Right atrium auricular region (tissue), 2 donors: ENCODE measurements at regions not wholly inside any gene's neighbourhood (a gene's known extent, or its start where the extent isn't known, plus 50 kb on each side); places are given as distances from the start of the nearest gene placed in this dataset.

ENCODE experiments used
- DNase-seq: peaks from one replicate; pipeline ENCODE4 v3.0.0-alpha.2; 2019; ENCODE audit warnings: low spot score
- H3K27ac ChIP-seq, 2 donors: fragments of 200-600 bp; sonication (generic); 1 replicate in 1 of 2; 2 replicates in 1 of 2; pipeline ENCODE4 v1.5.1; 2016 to 2019
- H3K27me3 ChIP-seq, 2 donors: fragments of 200-600 bp; sonication (generic); one replicate each; pipeline versions ENCODE4 v1.5.1 to v1.6.0; 2017 to 2019
- H3K36me3 ChIP-seq: fragments of 200-600 bp; sonication (generic); one replicate; pipeline ENCODE4 v1.5.1; 2016
- H3K4me1 ChIP-seq, 2 donors: fragments of 200-600 bp; sonication (generic); one replicate each; pipeline versions ENCODE4 v1.5.1 to v1.6.0; 2017 to 2019
- H3K4me3 ChIP-seq, 2 donors: fragments of 200-600 bp; sonication (generic); 1 replicate in 1 of 2; 2 replicates in 1 of 2; pipeline ENCODE4 v1.5.1; 2017 to 2019; ENCODE audit warnings: mild to moderate bottlenecking in 1 of 2, moderate library complexity in 1 of 2
- H3K9me3 ChIP-seq, 2 donors: fragments of 200-600 bp; sonication (generic); one replicate each; pipeline ENCODE4 v1.5.1; 2019
- TF ChIP-seq, protein P1 (sequence below), 2 donors: fragments of 200-600 bp; sonication (generic); IDR thresholded peaks; one replicate each; pipeline ENCODE4 v1.5.1; 2019; ENCODE audit warnings: antibody characterized with exemption in 2 of 2

DNA sequence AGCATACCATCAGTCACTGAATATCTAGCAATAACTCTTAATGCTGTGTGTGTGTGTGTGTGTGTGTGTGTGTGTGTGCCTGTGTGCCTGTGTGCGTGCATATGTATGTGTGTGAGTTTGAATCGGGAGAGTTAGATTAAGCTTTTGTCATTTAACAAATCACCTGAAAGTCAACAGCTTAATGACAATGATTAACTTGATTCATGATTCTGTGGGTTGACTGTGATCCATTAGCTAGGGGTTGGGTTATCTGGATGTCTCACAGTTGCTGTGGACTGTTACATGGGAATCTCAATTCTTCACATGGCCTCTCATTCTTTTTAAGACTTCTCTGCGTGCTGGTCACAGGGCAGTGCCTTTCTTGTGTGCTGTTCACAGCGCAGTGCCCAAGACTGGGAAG lies 639.0 kb upstream of the SORCS1 start:
- H3K9me3 ChIP-seq, result no peaks in the 10 kb centered on the region
- TF ChIP-seq, protein P1, sequence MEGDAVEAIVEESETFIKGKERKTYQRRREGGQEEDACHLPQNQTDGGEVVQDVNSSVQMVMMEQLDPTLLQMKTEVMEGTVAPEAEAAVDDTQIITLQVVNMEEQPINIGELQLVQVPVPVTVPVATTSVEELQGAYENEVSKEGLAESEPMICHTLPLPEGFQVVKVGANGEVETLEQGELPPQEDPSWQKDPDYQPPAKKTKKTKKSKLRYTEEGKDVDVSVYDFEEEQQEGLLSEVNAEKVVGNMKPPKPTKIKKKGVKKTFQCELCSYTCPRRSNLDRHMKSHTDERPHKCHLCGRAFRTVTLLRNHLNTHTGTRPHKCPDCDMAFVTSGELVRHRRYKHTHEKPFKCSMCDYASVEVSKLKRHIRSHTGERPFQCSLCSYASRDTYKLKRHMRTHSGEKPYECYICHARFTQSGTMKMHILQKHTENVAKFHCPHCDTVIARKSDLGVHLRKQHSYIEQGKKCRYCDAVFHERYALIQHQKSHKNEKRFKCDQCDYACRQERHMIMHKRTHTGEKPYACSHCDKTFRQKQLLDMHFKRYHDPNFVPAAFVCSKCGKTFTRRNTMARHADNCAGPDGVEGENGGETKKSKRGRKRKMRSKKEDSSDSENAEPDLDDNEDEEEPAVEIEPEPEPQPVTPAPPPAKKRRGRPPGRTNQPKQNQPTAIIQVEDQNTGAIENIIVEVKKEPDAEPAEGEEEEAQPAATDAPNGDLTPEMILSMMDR (IDR thresholded peaks at IDR 0.05), result no peak
- DNase-seq, result no peak
- H3K4me1 ChIP-seq, result no peaks in the 10 kb centered on the region
- no peak overlapping the region for H3K27ac ChIP-seq
- no peaks in the 10 kb centered on the region for H3K27me3 ChIP-seq
- H3K36me3 ChIP-seq, result no peaks in the 10 kb centered on the region
- no peak overlapping the region for H3K4me3 ChIP-seq

DNA sequence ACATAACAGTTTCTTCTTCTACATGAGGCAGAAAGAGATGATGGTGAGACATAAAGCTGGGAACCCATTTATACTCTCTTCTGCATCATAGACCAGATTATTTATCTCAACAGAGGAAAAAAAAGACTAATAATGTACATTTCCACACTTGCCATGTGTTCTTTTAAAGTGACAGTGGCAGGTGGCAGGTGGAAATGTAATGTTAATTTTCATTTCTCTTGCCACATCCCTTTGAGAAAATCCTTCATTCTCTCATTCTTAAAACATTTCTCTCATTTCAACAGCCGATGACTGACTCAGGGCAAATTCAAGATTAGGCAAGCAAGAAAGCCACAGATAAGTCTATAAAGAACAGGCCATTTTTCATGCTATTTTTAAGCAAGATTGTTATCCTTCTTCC lies 635.6 kb upstream of the SORCS1 start:
- TF ChIP-seq, protein P1 (IDR thresholded peaks at IDR 0.05), result no peak
- Histone ChIP-seq H3K36me3 (no peaks in the 10 kb centered on the region), H3K27me3 (no peaks in the 10 kb centered on the region), H3K4me1 (no peaks in the 10 kb centered on the region), H3K27ac (no peak overlapping the region), H3K4me3 (no peak overlapping the region), H3K9me3 (no peaks in the 10 kb centered on the region)
- DNase-seq, result no peak

DNA sequence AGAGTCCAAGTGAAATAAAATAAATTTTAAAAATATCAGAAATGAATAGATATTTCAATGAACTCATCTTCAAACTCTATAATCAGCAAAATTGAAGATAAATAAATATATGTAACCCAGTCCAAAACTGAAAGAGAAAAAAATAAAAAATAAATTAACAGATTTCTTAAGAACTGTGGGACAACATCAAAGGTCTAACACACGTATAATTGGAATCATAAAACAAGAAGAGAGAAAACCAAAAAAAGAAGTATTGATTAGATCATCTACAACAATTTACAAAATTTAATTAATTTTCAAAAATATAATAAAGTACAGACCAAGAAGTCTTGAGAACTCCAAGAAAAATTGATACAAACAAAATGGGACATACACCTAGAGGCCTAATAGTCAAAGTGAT lies 625.8 kb upstream of the SORCS1 start:
- H3K9me3 ChIP-seq, result peaks cover 0 to 15% of the 10 kb centered on the region in 2 donors
- no peaks in the 10 kb centered on the region for H3K4me1 ChIP-seq
- no peak overlapping the region for H3K4me3 ChIP-seq
- DNase-seq, result no peak
- H3K27ac ChIP-seq, result no peak overlapping the region
- H3K27me3 ChIP-seq, result no peaks in the 10 kb centered on the region
- no peaks in the 10 kb centered on the region for H3K36me3 ChIP-seq
- TF ChIP-seq, protein P1 (IDR thresholded peaks at IDR 0.05), result no peak

DNA sequence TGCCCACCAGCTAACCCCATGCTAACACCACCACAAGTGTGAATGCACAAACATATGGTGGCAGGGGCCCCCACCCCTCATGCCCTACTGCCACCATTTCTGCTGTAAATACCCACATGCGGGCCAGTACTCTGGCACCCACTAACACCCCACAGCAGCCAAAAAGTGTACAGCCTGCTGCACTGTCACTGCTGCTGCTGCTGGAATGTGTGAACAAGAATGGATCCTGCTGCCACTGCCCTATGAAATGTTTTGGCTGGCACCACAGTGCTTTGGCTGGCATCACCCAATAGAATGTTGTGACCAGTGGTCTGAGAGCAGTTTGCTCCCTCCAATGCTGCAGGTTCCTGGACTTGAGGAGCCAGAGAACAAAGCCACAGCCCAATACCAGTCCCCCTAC lies 606.6 kb upstream of the SORCS1 start:
- Histone ChIP-seq H3K4me1 (no peaks in the 10 kb centered on the region), H3K36me3 (no peaks in the 10 kb centered on the region), H3K27me3 (no peaks in the 10 kb centered on the region), H3K4me3 (no peak overlapping the region), H3K9me3 (peaks cover 0 to 13% of the 10 kb centered on the region in 2 donors), H3K27ac (no peak overlapping the region)
- TF ChIP-seq, protein P1 (IDR thresholded peaks at IDR 0.05), result no peak
- no peak for DNase-seq

DNA sequence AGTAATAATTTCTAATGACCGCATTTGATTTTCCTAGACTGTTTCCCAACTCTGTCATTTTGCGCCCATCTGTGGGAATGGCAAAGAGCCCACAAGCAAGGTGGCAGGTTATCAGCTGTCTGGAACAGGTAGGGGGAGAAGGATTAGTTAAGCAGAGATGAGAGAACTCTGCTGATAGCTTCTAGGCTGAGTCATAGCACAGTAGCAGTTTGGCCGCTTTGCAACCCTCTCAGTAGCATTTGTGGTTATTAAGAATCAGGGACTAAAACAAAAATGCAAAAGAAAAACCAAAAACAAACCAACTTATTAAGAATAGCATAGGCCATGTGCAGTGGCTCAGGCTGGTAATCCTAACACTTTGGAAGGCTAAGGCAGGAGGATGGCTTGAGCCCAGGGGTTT lies 602.7 kb upstream of the SORCS1 start:
- H3K4me3 ChIP-seq, result no peak overlapping the region
- H3K27ac ChIP-seq, result no peak overlapping the region
- no peaks in the 10 kb centered on the region for H3K36me3 ChIP-seq
- H3K4me1 ChIP-seq, result no peaks in the 10 kb centered on the region
- TF ChIP-seq, protein P1 (IDR thresholded peaks at IDR 0.05), result no peak
- DNase-seq, result no peak
- H3K9me3 ChIP-seq, result no peaks in the 10 kb centered on the region
- H3K27me3 ChIP-seq, result no peaks in the 10 kb centered on the region

DNA sequence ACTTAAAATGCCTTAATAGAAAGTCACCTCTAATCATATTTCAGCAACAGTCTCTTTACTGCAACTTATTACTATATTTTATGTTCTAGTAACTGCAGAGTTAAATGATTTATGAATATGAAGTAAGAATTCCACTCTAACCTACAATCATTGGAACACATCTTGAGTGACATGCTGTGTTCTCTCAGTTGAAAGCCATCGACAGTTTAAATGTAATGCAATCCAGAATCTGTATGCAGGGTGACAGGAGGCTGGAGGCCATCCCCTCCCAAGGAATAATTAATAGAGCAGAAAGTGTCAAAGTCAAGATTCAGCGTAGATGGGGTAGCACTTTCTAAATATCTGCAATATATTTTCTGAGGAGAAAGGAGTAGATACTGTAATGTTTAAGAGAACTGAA lies 590.3 kb upstream of the SORCS1 start:
- TF ChIP-seq, protein P1 (IDR thresholded peaks at IDR 0.05), result no peak
- Histone ChIP-seq H3K9me3 (no peaks in the 10 kb centered on the region), H3K27me3 (no peaks in the 10 kb centered on the region), H3K27ac (no peak overlapping the region), H3K4me3 (no peak overlapping the region), H3K36me3 (no peaks in the 10 kb centered on the region), H3K4me1 (no peaks in the 10 kb centered on the region)
- no peak for DNase-seq
